Mucosa of stomach (tissue), 1 donor: ENCODE measurements at regions not wholly inside any gene's neighbourhood (a gene's known extent, or its start where the extent isn't known, plus 50 kb on each side); places are given as distances from the start of the nearest gene placed in this dataset.

Experiments
- H3K27me3 ChIP-seq: one replicate; pipeline ENCODE4 v1.7.0; 2013; ENCODE audit warnings: mild to moderate bottlenecking, low read length; ENCODE audit not compliant: control insufficient read depth, insufficient read depth
- H3K36me3 ChIP-seq: one replicate; pipeline ENCODE4 v1.7.0; 2013; ENCODE audit warnings: low read length; ENCODE audit not compliant: control insufficient read depth, insufficient read depth
- H3K4me1 ChIP-seq: one replicate; pipeline ENCODE4 v1.7.0; 2013; ENCODE audit warnings: mild to moderate bottlenecking, low read length; ENCODE audit not compliant: control insufficient read depth, insufficient read depth
- H3K4me3 ChIP-seq: one replicate; pipeline ENCODE4 v1.7.0; 2013; ENCODE audit warnings: low read length
- H3K9ac ChIP-seq: one replicate; pipeline ENCODE4 v1.7.0; 2013; ENCODE audit warnings: mild to moderate bottlenecking, low read length, moderate library complexity
- H3K9me3 ChIP-seq: one replicate; pipeline ENCODE4 v1.7.0; 2013; ENCODE audit warnings: mild to moderate bottlenecking, low read length, moderate library complexity; ENCODE audit not compliant: control insufficient read depth
- donor health status: Pancreatic carcinoma.

- Histone ChIP-seq H3K4me3 (no peak overlapping the region), H3K36me3 (no peaks in the 10 kb centered on the region), H3K9me3 (no peaks in the 10 kb centered on the region), H3K27me3 (no peaks in the 10 kb centered on the region), H3K4me1 (no peaks in the 10 kb centered on the region), H3K9ac (no peak overlapping the region)
These were observed 174.8 kb upstream of the GSC start for GRCh38 chr14:94944636-94945258.

- no peak overlapping the region for H3K9ac ChIP-seq
- H3K4me3 ChIP-seq, result no peak overlapping the region
- no peaks in the 10 kb centered on the region for H3K27me3 ChIP-seq
- no peaks in the 10 kb centered on the region for H3K36me3 ChIP-seq
- no peaks in the 10 kb centered on the region for H3K4me1 ChIP-seq
- H3K9me3 ChIP-seq, result no peaks in the 10 kb centered on the region
These were observed 172.7 kb upstream of the GSC start for GRCh38 chr14:94942601-94943000.

- no peak overlapping the region for H3K4me3 ChIP-seq
These were observed 171.4 kb upstream of the GSC start for GRCh38 chr14:94941311-94941710.

GRCh38 chr14:94940263-94940993, 170.5 kb upstream of the GSC start:
- Histone ChIP-seq H3K27me3 (no peaks in the 10 kb centered on the region), H3K9ac (no peak overlapping the region), H3K9me3 (no peaks in the 10 kb centered on the region), H3K36me3 (no peaks in the 10 kb centered on the region), H3K4me3 (no peak overlapping the region), H3K4me1 (no peaks in the 10 kb centered on the region)

More at GRCh38 chr14:94941311-94941710, 171.4 kb upstream of the GSC start:
- no peaks in the 10 kb centered on the region for H3K27me3 ChIP-seq
- no peaks in the 10 kb centered on the region for H3K4me1 ChIP-seq
- H3K36me3 ChIP-seq, result no peaks in the 10 kb centered on the region
- no peak overlapping the region for H3K9ac ChIP-seq
- no peaks in the 10 kb centered on the region for H3K9me3 ChIP-seq

- Histone ChIP-seq H3K9ac (no peak overlapping the region), H3K27me3 (no peaks in the 10 kb centered on the region), H3K4me3 (no peak overlapping the region), H3K4me1 (no peaks in the 10 kb centered on the region), H3K9me3 (no peaks in the 10 kb centered on the region), H3K36me3 (no peaks in the 10 kb centered on the region)
These were observed 168.1 kb upstream of the GSC start for GRCh38 chr14:94938016-94938415.

GRCh38 chr14:94936901-94937685, 167.2 kb upstream of the GSC start:
- H3K27me3 ChIP-seq, result no peaks in the 10 kb centered on the region
- H3K9me3 ChIP-seq, result no peaks in the 10 kb centered on the region
- no peak overlapping the region for H3K4me3 ChIP-seq
- H3K9ac ChIP-seq, result peak overlapping the region; percentile 3
- no peaks in the 10 kb centered on the region for H3K4me1 ChIP-seq
- H3K36me3 ChIP-seq, result no peaks in the 10 kb centered on the region

- no peaks in the 10 kb centered on the region for H3K4me1 ChIP-seq
- H3K36me3 ChIP-seq, result no peaks in the 10 kb centered on the region
- H3K9me3 ChIP-seq, result no peaks in the 10 kb centered on the region
- H3K9ac ChIP-seq, result peak overlapping the region; percentile 3
- no peaks in the 10 kb centered on the region for H3K27me3 ChIP-seq
- H3K4me3 ChIP-seq, result no peak overlapping the region
These were observed 166.5 kb upstream of the GSC start for GRCh38 chr14:94936401-94936892.

GRCh38 chr14:94935706-94936300, 165.9 kb upstream of the GSC start:
- no peaks in the 10 kb centered on the region for H3K4me1 ChIP-seq
- no peaks in the 10 kb centered on the region for H3K9me3 ChIP-seq
- no peak overlapping the region for H3K4me3 ChIP-seq
- H3K36me3 ChIP-seq, result no peaks in the 10 kb centered on the region
- H3K9ac ChIP-seq, result no peak overlapping the region
- H3K27me3 ChIP-seq, result no peaks in the 10 kb centered on the region

- no peaks in the 10 kb centered on the region for H3K36me3 ChIP-seq
- H3K9ac ChIP-seq, result no peak overlapping the region
- H3K9me3 ChIP-seq, result no peaks in the 10 kb centered on the region
- H3K4me3 ChIP-seq, result no peak overlapping the region
- H3K27me3 ChIP-seq, result no peaks in the 10 kb centered on the region
- H3K4me1 ChIP-seq, result no peaks in the 10 kb centered on the region
These were observed 164.4 kb upstream of the GSC start for GRCh38 chr14:94934276-94934810.

GRCh38 chr14:94933486-94933885, 163.6 kb upstream of the GSC start:
- Histone ChIP-seq H3K9ac (no peak overlapping the region), H3K4me3 (no peak overlapping the region), H3K27me3 (no peaks in the 10 kb centered on the region), H3K36me3 (no peaks in the 10 kb centered on the region), H3K9me3 (no peaks in the 10 kb centered on the region), H3K4me1 (no peaks in the 10 kb centered on the region)

GRCh38 chr14:94932589-94932988, 162.7 kb upstream of the GSC start:
- Histone ChIP-seq H3K4me3 (no peak overlapping the region), H3K9me3 (no peaks in the 10 kb centered on the region), H3K9ac (no peak overlapping the region), H3K36me3 (no peaks in the 10 kb centered on the region), H3K4me1 (no peaks in the 10 kb centered on the region), H3K27me3 (no peaks in the 10 kb centered on the region)
